HCT116 (cell line): ENCODE measurements at regions not wholly inside any gene's neighbourhood (a gene's known extent, or its start where the extent isn't known, plus 50 kb on each side); places are given as distances from the start of the nearest gene placed in this dataset.

ENCODE experiments used
- ATAC-seq: fragments of 200-7000 bp; cut with Tn5 transposase; 2 replicates; pipeline ENCODE4 v1.9.1; 2020; ENCODE audit warnings: mild to moderate bottlenecking, moderate library complexity
- BruUV-seq: library from RNA; stranded (reverse); fragments of 400-500 nt; replicated peaks from 2 replicates; lab custom pipeline; 2021; lab: Mats Ljungman, UMichigan
- CTCF ChIA-PET: fragments of 300-600 bp; sonication (Branson Sonifier 250); formaldehyde crosslinking; loops from one replicate; lab custom pipeline; 2021; ENCODE audit warnings: antibody characterized with exemption; lab: Charles Lee
- POLR2A ChIA-PET: fragments of 300-600, 350-600 bp; sonication (Branson Sonifier 250); formaldehyde crosslinking; loops from one replicate; lab custom pipeline; 2021; ENCODE audit warnings: antibody characterized with exemption; lab: Charles Lee
- RAD21 ChIA-PET, 2 experiments: fragments of 300-600 bp; sonication (Branson Sonifier 250); formaldehyde crosslinking; loops; one replicate each; lab custom pipeline; 2023; ENCODE audit warnings: low total read pairs in 2 of 2; ENCODE audit not compliant: uncharacterized antibody in 2 of 2, unreplicated experiment in 2 of 2, low non-redundant PET in 1 of 2; lab: Charles Lee
- DNase-seq: peaks from one replicate; pipeline ENCODE4 v3.0.0-alpha.2; 2010; ENCODE audit warnings: low read depth, low spot score
- H2AFZ ChIP-seq: fragments of 200-600 bp; shearing (Covaris generic), sonication (generic); 2 replicates; pipeline ENCODE4 v1.6.1; 2017; ENCODE audit warnings: low read depth, mixed run types, mixed read lengths, antibody characterized with exemption, low read length; ENCODE audit not compliant: poor library complexity, severe bottlenecking
- H3K27ac ChIP-seq: 2 replicates; pipeline ENCODE4 v1.5.1; 2012; ENCODE audit warnings: low read depth, low read length
- H3K27me3 ChIP-seq: fragments of 200-600 bp; sonication (generic); 2 replicates; pipeline ENCODE4 v1.6.1; 2016; ENCODE audit warnings: mixed run types, low read length, mixed read lengths; ENCODE audit not compliant: insufficient read depth
- H3K36me3 ChIP-seq, 2 experiments: fragments of 200-500 bp in 1 of 2; fragments of 200-600 bp in 1 of 2; sonication (Bioruptor generic) in 1 of 2; sonication (generic) in 1 of 2; 2 replicates each; pipeline versions ENCODE4 v1.5.1 to v1.6.1; 2014 to 2016; ENCODE audit warnings: low read length in 2 of 2, inconsistent platforms in 1 of 2, mixed read lengths in 1 of 2, mixed run types in 1 of 2; ENCODE audit not compliant: insufficient read depth in 2 of 2, control insufficient read depth in 1 of 2
- H3K4me1 ChIP-seq, 2 experiments: fragments of 200-600 bp in 1 of 2; sonication (generic) in 1 of 2; 2 replicates each; pipeline versions ENCODE4 v1.5.1 to v1.6.1; 2012 to 2017; ENCODE audit warnings: low read length in 2 of 2, inconsistent platforms in 1 of 2, mild to moderate bottlenecking in 1 of 2, mixed read lengths in 1 of 2, mixed run types in 1 of 2, moderate library complexity in 1 of 2; ENCODE audit not compliant: insufficient read depth in 2 of 2, control insufficient read depth in 1 of 2
- H3K4me2 ChIP-seq: fragments of 200-600 bp; sonication (generic); 2 replicates; pipeline ENCODE4 v1.6.1; 2017; ENCODE audit warnings: mixed run types, low read length, mixed read lengths
- H3K4me3 ChIP-seq, 2 experiments: fragments of 200-600 bp in 1 of 2; sonication (generic) in 1 of 2; replicated peaks in 1 of 2; 2 replicates each; pipeline ENCODE4 v1.5.1; 2011 to 2016; ENCODE audit warnings: low read length in 2 of 2, control low read depth in 1 of 2, low read depth in 1 of 2, mild to moderate bottlenecking in 1 of 2, mixed read lengths in 1 of 2, mixed run types in 1 of 2
- H3K79me2 ChIP-seq: fragments of 200-600 bp; sonication (generic); 2 replicates; pipeline ENCODE4 v1.6.1; 2017; ENCODE audit warnings: mild to moderate bottlenecking, mixed run types, low read length, moderate library complexity, mixed read lengths; ENCODE audit not compliant: insufficient read depth
- H3K9ac ChIP-seq: fragments of 200-600 bp; sonication (generic); 2 replicates; pipeline ENCODE4 v1.6.1; 2016; ENCODE audit warnings: low read length, mixed read lengths
- H3K9me2 ChIP-seq: fragments of 200-600 bp; sonication (generic), shearing (Covaris generic); 2 replicates; pipeline ENCODE4 v1.6.1; 2017; ENCODE audit warnings: mixed run types, mild to moderate bottlenecking, moderate library complexity; ENCODE audit not compliant: insufficient read depth
- H3K9me3 ChIP-seq, 2 experiments: fragments of 200-500 bp in 1 of 2; fragments of 200-600 bp in 1 of 2; sonication (Bioruptor generic) in 1 of 2; sonication (generic) in 1 of 2; 2 replicates each; pipeline ENCODE4 v1.6.1; 2014 to 2017; ENCODE audit warnings: low read length in 2 of 2, mixed read lengths in 2 of 2, inconsistent platforms in 1 of 2, low read depth in 1 of 2, mild to moderate bottlenecking in 1 of 2, mixed run types in 1 of 2, moderate library complexity in 1 of 2; ENCODE audit not compliant: control insufficient read depth in 1 of 2, insufficient read depth in 1 of 2
- H4K20me1 ChIP-seq: fragments of 200-600 bp; sonication (generic), shearing (Covaris generic); 2 replicates; pipeline ENCODE4 v1.6.1; 2017; ENCODE audit warnings: mixed run types, mild to moderate bottlenecking, moderate library complexity; ENCODE audit not compliant: insufficient read depth
- CBX3 ChIP-seq: IDR thresholded peaks from 2 replicates; pipeline ENCODE4 v1.6.1; 2012; ENCODE audit warnings: low read depth
- CTCF ChIP-seq, 3 experiments: fragments of 200-600 bp in 1 of 3; sonication (generic) in 1 of 3; IDR thresholded peaks in 2 of 3; conservative IDR thresholded peaks in 1 of 3; 2 replicates each; pipeline ENCODE4 v1.5.1; 2012 to 2017; ENCODE audit warnings: low read depth in 2 of 3, low read length in 2 of 3, antibody characterized with exemption in 1 of 3, borderline replicate concordance in 1 of 3, control low read depth in 1 of 3, mild to moderate bottlenecking in 1 of 3, mixed read lengths in 1 of 3, mixed run types in 1 of 3, moderate library complexity in 1 of 3; ENCODE audit not compliant: insufficient read depth in 1 of 3
- EGR1 ChIP-seq: IDR thresholded peaks from 2 replicates; pipeline ENCODE4 v1.6.1; 2012; ENCODE audit warnings: low read depth
- ELF1 ChIP-seq: IDR thresholded peaks from 2 replicates; pipeline ENCODE4 v1.6.1; 2012; ENCODE audit warnings: low read depth, borderline replicate concordance
- EZH2 ChIP-seq: fragments of 200-600 bp; sonication (generic); IDR thresholded peaks from 2 replicates; pipeline ENCODE4 v1.6.1; 2017; ENCODE audit warnings: antibody characterized with exemption, mixed run types
- EZH2phosphoT487 ChIP-seq: fragments of 200-600 bp; IDR thresholded peaks from 2 replicates; pipeline ENCODE4 v1.6.1; 2018; ENCODE audit warnings: antibody characterized with exemption, borderline replicate concordance
- FOSL1 ChIP-seq: IDR thresholded peaks from 2 replicates; pipeline ENCODE4 v1.6.1; 2012; ENCODE audit warnings: low read depth
- POLR2A ChIP-seq: IDR thresholded peaks from 2 replicates; pipeline ENCODE4 v1.7.0; 2011; ENCODE audit warnings: borderline replicate concordance; ENCODE audit not compliant: insufficient read depth, insufficient read length; ENCODE audit errors: extremely low read depth
- POLR2AphosphoS5 ChIP-seq: IDR thresholded peaks from 2 replicates; pipeline ENCODE4 v1.6.1; 2011; ENCODE audit warnings: mild to moderate bottlenecking, low read depth, low read length, moderate library complexity
- SP1 ChIP-seq: IDR thresholded peaks from 2 replicates; pipeline ENCODE4 v1.6.1; 2012; ENCODE audit warnings: low read depth
- SRF ChIP-seq: IDR thresholded peaks from 2 replicates; pipeline ENCODE4 v1.6.1; 2012; ENCODE audit warnings: low read depth
- TCF7L2 ChIP-seq: IDR thresholded peaks from 2 replicates; pipeline ENCODE4 v1.7.0; 2011; ENCODE audit warnings: borderline replicate concordance, inconsistent platforms; ENCODE audit not compliant: insufficient read depth, insufficient read length; ENCODE audit errors: extremely low read depth
- YY1 ChIP-seq: IDR thresholded peaks from 2 replicates; pipeline ENCODE4 v1.6.1; 2011; ENCODE audit warnings: low read length, low read depth, moderate library complexity, mild to moderate bottlenecking; ENCODE audit not compliant: insufficient replicate concordance; ENCODE audit errors: extremely low read depth
- ZNF274 ChIP-seq: fragments of 200-500 bp; sonication (Bioruptor generic); IDR thresholded peaks from 2 replicates; pipeline ENCODE4 v1.6.1; 2014; ENCODE audit warnings: mild to moderate bottlenecking, low read depth, low read length, inconsistent platforms
- intact Hi-C: fragments of 100-400 bp; cut with micrococcal nuclease; formaldehyde crosslinking; loops from 2 replicates; pipeline ENCODE4 v1.10.0; 2022

- TF ChIP-seq EZH2phosphoT487 (no peak), POLR2A (peak; percentile 57), POLR2AphosphoS5 (0 out of 2 replicates have a peak, but pooled peaks have one; percentile 30)
- TF ChIP-seq, all 23 proteins: peak for 8
These were observed 103.2 kb upstream of the TJP1 start (continued) for GRCh38 chr15:29925227-29926082.

- ATAC-seq (peak; percentile 56), DNase-seq (no peak)
- RAD21 ChIA-PET = interaction anchor here (0.6 to 2.6 kb wide), 3 partner anchors 54 to 188 kb away, joined by 3 to 19 read pairs (median 5); no protein-coding TSS in a partner anchor
- CTCF ChIA-PET = interaction anchor here (0.9 to 4.5 kb wide), 14 partner anchors 8 to 311 kb away, joined by 3 to 180 read pairs (median 4); no protein-coding TSS in a partner anchor
- Histone ChIP-seq H2AFZ (no peak overlapping the region), H3K4me2 (peak overlapping the region; percentile 63), H3K27ac (peak overlapping the region; percentile 61; the same call in 1 of the 2 replicates), H4K20me1 (no peaks in the 10 kb centered on the region), H3K36me3 (no peaks in the 10 kb centered on the region), H3K9me2 (no peaks in the 10 kb centered on the region), H3K4me1 (peaks cover 41 to 75% of the 10 kb centered on the region in 2 experiments), H3K79me2 (no peaks in the 10 kb centered on the region), H3K27me3 (no peaks in the 10 kb centered on the region), H3K9ac (peak overlapping the region; percentile 26), H3K4me3 (peak overlapping the region in 1 of 2 experiments; percentile 20; a peak in 1 of 4 replicates), H3K9me3 (no peaks in the 10 kb centered on the region)
- TF ChIP-seq SRF (no peak), SP1 (no peak), EZH2 (no peak), CBX3 (no peak), TCF7L2 (no peak), FOSL1 (no peak), EZH2phosphoT487 (no peak), ZNF274 (no peak), YY1 (no peak), ELF1 (no peak), POLR2A (no peak), EGR1 (no peak), POLR2AphosphoS5 (no peak), CTCF (IDR thresholded peaks at IDR 0.05 in 2 of 3, conservative IDR thresholded peaks at IDR 0.05 in 1 of 3; ENCODE audit: borderline replicate concordance in 1 of 3, insufficient read depth in 1 of 3, low read depth in 2 of 3, low read length in 2 of 3) (no peak)
- intact Hi-C loops = loop anchor here (10.0 kb wide), 1 partner anchor 230 kb away; no protein-coding TSS in a partner anchor
- POLR2A ChIA-PET = interaction anchor here (1.7 to 2.6 kb wide), 3 partner anchors 8 to 181 kb away, joined by 3 to 12 read pairs (median 6); no protein-coding TSS in a partner anchor
- BruUV-seq = no TSS peak
These were observed 102.5 kb upstream of the TJP1 start for GRCh38 chr15:29924750-29925149.
